ENCODE measurements at regions not wholly inside any gene's neighbourhood (a gene's known extent, or its start where the extent isn't known, plus 50 kb on each side); places are given as distances from the start of the nearest gene placed in this dataset.

DNA sequence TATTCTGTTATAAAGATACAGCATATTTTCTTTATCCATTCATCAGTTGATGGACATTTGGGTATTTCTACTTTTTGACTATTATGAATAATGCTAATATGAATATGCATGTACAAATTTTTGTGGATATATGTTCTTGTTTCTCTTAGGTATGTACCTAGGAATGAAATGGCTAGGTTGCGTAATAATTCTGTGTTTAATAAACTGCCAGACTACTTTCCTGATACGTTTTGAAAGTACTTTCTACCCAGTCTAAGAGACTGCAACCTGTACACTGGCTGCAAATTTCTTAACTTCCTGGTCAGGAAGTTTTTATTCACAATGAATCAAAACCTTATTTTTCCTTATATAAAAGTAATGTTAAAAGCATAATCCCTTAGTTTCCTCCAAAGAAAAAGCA is 93.9 kb upstream of the STARD4 start:
- Histone ChIP-seq H3K4me1 (ENCODE audit: control insufficient read depth in 1 of 2, insufficient read depth in 2 of 2, low read depth in 1 of 2, low read length in 1 of 2) (no peaks in the 10 kb centered on the region), H2AFZ (ENCODE audit: low read depth) (no peak overlapping the region), H3K9ac (no peak overlapping the region), H3K27me3 (ENCODE audit: insufficient read depth) (no peaks in the 10 kb centered on the region), H3K4me2 (no peak overlapping the region), H3K36me3 (replicated peaks in 1 of 2; ENCODE audit: control insufficient read depth in 1 of 2, insufficient read depth in 2 of 2, low read length in 1 of 2) (no peaks in the 10 kb centered on the region), H3K4me3 (ENCODE audit: low read depth in 2 of 2, low read length in 1 of 2) (no peak overlapping the region), H3K9me2 (no peaks in the 10 kb centered on the region), H3K79me2 (ENCODE audit: insufficient read depth) (no peaks in the 10 kb centered on the region), H4K20me1 (ENCODE audit: insufficient read depth) (no peaks in the 10 kb centered on the region), H3K9me3 (no peaks in the 10 kb centered on the region), H3K27ac (ENCODE audit: low read depth in 2 of 2, low read length in 1 of 2) (no peak overlapping the region), H3F3A (replicated peaks; ENCODE audit: insufficient read depth) (no peaks in the 10 kb centered on the region)
- DNase-seq, result no peak
- WGBS (ENCODE audit: low lambda C conversion rate), result 58% methylated on average over 2 of the region's 2 CpGs
- ChIA-PET CTCF (no interaction called here), POLR2A (no interaction called here)
- TF ChIP-seq USF1 (IDR thresholded peaks at IDR 0.05; ENCODE audit: borderline replicate concordance, low read depth) (no peak), JUND (IDR thresholded peaks at IDR 0.05) (no peak), RFX5 (IDR thresholded peaks at IDR 0.05; ENCODE audit: low read length) (no peak), EP300 (IDR thresholded peaks at IDR 0.05; ENCODE audit: borderline replicate concordance in 1 of 2, low read depth in 1 of 2, low read length in 1 of 2) (no peak), GABPA (IDR thresholded peaks at IDR 0.05; ENCODE audit: low read depth) (no peak), POLR2AphosphoS5 (IDR thresholded peaks at IDR 0.05; ENCODE audit: low read depth, low read length) (no peak), TCF12 (IDR thresholded peaks at IDR 0.05) (no peak), EZH2phosphoT487 (IDR thresholded peaks at IDR 0.05; ENCODE audit: borderline replicate concordance, low read depth) (no peak), PBX3 (IDR thresholded peaks at IDR 0.05) (no peak), GATA2 (CRISPR knock-in tag; IDR thresholded peaks at IDR 0.05) (no peak), TEAD4 (IDR thresholded peaks at IDR 0.05; ENCODE audit: borderline replicate concordance, insufficient read depth) (no peak), FOXJ3 (CRISPR knock-in tag; IDR thresholded peaks at IDR 0.05) (no peak), MXI1 (IDR thresholded peaks at IDR 0.05; ENCODE audit: low read depth, low read length) (no peak), REST (IDR thresholded peaks at IDR 0.05; ENCODE audit: low read depth, low read length) (no peak), RXRA (IDR thresholded peaks at IDR 0.05; ENCODE audit: borderline replicate concordance, low read depth) (no peak), SIN3A (IDR thresholded peaks at IDR 0.05; ENCODE audit: borderline replicate concordance, low read depth, low read length) (no peak)
- TF ChIP-seq, protein P1, sequence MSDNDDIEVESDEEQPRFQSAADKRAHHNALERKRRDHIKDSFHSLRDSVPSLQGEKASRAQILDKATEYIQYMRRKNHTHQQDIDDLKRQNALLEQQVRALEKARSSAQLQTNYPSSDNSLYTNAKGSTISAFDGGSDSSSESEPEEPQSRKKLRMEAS (IDR thresholded peaks at IDR 0.05; ENCODE audit: low read depth), result no peak
- TF ChIP-seq, protein P2, sequence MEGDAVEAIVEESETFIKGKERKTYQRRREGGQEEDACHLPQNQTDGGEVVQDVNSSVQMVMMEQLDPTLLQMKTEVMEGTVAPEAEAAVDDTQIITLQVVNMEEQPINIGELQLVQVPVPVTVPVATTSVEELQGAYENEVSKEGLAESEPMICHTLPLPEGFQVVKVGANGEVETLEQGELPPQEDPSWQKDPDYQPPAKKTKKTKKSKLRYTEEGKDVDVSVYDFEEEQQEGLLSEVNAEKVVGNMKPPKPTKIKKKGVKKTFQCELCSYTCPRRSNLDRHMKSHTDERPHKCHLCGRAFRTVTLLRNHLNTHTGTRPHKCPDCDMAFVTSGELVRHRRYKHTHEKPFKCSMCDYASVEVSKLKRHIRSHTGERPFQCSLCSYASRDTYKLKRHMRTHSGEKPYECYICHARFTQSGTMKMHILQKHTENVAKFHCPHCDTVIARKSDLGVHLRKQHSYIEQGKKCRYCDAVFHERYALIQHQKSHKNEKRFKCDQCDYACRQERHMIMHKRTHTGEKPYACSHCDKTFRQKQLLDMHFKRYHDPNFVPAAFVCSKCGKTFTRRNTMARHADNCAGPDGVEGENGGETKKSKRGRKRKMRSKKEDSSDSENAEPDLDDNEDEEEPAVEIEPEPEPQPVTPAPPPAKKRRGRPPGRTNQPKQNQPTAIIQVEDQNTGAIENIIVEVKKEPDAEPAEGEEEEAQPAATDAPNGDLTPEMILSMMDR (IDR thresholded peaks at IDR 0.05), result no peak
- TF ChIP-seq, protein P3, sequence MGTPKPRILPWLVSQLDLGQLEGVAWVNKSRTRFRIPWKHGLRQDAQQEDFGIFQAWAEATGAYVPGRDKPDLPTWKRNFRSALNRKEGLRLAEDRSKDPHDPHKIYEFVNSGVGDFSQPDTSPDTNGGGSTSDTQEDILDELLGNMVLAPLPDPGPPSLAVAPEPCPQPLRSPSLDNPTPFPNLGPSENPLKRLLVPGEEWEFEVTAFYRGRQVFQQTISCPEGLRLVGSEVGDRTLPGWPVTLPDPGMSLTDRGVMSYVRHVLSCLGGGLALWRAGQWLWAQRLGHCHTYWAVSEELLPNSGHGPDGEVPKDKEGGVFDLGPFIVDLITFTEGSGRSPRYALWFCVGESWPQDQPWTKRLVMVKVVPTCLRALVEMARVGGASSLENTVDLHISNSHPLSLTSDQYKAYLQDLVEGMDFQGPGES (IDR thresholded peaks at IDR 0.05; ENCODE audit: low read depth, low read length), result no peak
- TF ChIP-seq, protein P4, sequence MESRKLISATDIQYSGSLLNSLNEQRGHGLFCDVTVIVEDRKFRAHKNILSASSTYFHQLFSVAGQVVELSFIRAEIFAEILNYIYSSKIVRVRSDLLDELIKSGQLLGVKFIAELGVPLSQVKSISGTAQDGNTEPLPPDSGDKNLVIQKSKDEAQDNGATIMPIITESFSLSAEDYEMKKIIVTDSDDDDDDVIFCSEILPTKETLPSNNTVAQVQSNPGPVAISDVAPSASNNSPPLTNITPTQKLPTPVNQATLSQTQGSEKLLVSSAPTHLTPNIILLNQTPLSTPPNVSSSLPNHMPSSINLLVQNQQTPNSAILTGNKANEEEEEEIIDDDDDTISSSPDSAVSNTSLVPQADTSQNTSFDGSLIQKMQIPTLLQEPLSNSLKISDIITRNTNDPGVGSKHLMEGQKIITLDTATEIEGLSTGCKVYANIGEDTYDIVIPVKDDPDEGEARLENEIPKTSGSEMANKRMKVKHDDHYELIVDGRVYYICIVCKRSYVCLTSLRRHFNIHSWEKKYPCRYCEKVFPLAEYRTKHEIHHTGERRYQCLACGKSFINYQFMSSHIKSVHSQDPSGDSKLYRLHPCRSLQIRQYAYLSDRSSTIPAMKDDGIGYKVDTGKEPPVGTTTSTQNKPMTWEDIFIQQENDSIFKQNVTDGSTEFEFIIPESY (IDR thresholded peaks at IDR 0.05; ENCODE audit: borderline replicate concordance, low read depth), result no peak
